IPS-20b (cell line): ENCODE measurements at regions not wholly inside any gene's neighbourhood (a gene's known extent, or its start where the extent isn't known, plus 50 kb on each side); places are given as distances from the start of the nearest gene placed in this dataset.

Source experiments
- H3K27ac ChIP-seq: one replicate; pipeline ENCODE4 v1.5.1; 2013; ENCODE audit warnings: low read length
- H3K27me3 ChIP-seq: 2 replicates; pipeline ENCODE4 v1.6.1; 2013; ENCODE audit warnings: mild to moderate bottlenecking, low read length, inconsistent platforms; ENCODE audit not compliant: insufficient read depth
- H3K36me3 ChIP-seq: 2 replicates; pipeline ENCODE4 v1.6.1; 2013; ENCODE audit warnings: low read depth, mild to moderate bottlenecking, inconsistent platforms, low read length, moderate library complexity; ENCODE audit not compliant: insufficient read depth
- H3K4me1 ChIP-seq: 2 replicates; pipeline ENCODE4 v1.6.1; 2013; ENCODE audit warnings: mild to moderate bottlenecking, control low read depth, inconsistent platforms, low read length, moderate library complexity; ENCODE audit not compliant: insufficient read depth
- H3K4me3 ChIP-seq: 2 replicates; pipeline ENCODE4 v1.5.1; 2013; ENCODE audit warnings: mild to moderate bottlenecking, low read length, inconsistent platforms
- H3K9ac ChIP-seq: 2 replicates; pipeline ENCODE4 v1.6.1; 2013; ENCODE audit warnings: low read depth, mild to moderate bottlenecking, inconsistent platforms, low read length, moderate library complexity
- H3K9me3 ChIP-seq: 2 replicates; pipeline ENCODE4 v1.6.1; 2013; ENCODE audit warnings: mild to moderate bottlenecking, low read depth, low read length, inconsistent platforms; ENCODE audit not compliant: insufficient read depth

DNA sequence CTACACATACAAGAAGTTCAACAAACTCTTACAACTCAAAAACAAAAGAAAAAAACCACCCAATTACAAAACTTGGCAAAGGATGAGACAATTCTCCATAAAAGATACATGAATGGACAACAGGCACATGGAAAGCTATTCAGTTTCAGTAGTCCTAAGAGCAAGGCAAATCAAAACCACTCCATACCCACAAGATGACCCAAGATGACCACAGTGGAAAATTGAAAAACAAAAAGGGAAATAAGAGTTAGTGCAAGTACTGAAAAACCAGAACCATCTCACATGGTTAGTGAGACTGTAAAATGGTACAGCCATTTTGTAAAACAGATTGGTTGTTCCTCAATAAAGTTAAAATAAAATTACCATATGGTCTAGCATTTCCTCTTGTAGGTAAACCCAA lies 287.1 kb upstream of the CDH9 start:
- no peaks in the 10 kb centered on the region for H3K9me3 ChIP-seq
- no peaks in the 10 kb centered on the region for H3K27me3 ChIP-seq
- H3K36me3 ChIP-seq, result no peaks in the 10 kb centered on the region
- no peak overlapping the region for H3K4me3 ChIP-seq
- no peak overlapping the region for H3K27ac ChIP-seq
- H3K4me1 ChIP-seq, result no peaks in the 10 kb centered on the region
- no peak overlapping the region for H3K9ac ChIP-seq

DNA sequence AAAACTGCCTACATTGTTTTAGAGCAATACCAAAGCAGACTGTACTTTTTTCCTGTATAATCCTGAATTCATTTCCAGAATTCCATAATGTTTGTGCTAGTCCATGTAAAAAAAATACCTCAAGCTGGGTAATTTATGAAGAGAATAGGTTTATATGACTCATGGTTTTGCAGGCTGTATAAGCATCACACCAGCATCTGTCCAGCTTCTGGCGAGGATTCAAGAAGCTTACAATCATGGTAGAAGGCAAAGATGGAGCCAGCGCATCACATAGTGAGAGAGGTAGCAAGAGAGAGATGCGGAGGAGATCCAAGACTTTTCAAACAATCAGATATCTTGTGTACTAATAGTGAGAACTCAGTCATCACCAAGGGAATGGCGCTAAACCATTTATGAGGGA lies 280.3 kb upstream of the CDH9 start:
- Histone ChIP-seq H3K27ac (no peak overlapping the region), H3K4me1 (peaks cover 24% of the 10 kb centered on the region)

DNA sequence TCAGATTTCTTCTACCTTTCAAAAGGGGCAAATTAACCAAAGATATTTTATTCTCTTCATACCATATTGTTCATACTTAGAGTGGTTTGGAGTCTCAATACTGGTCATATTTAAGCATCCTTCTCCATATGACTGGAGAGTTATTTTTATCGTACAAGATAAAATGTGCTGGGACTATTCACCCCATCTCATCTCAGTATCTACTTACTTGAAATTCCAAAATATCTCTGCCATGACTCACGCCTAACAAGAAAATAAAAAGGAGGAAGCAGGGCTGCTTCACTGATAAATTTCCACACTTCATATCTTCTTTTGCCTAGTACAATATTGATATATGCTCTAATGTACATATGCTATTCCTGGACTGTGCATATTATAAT lies 277.9 kb upstream of the CDH9 start:
- Histone ChIP-seq H3K27ac (no peak overlapping the region), H3K9me3 (no peaks in the 10 kb centered on the region), H3K9ac (no peak overlapping the region), H3K4me1 (peaks cover 36% of the 10 kb centered on the region), H3K36me3 (no peaks in the 10 kb centered on the region), H3K4me3 (peak overlapping the region; percentile 5; the same call in 1 of the 2 replicates), H3K27me3 (no peaks in the 10 kb centered on the region)

More for the DNA sequence above, 280.3 kb upstream of the CDH9 start:
- Histone ChIP-seq H3K36me3 (no peaks in the 10 kb centered on the region), H3K4me3 (no peak overlapping the region), H3K9ac (no peak overlapping the region), H3K27me3 (no peaks in the 10 kb centered on the region), H3K9me3 (no peaks in the 10 kb centered on the region)

DNA sequence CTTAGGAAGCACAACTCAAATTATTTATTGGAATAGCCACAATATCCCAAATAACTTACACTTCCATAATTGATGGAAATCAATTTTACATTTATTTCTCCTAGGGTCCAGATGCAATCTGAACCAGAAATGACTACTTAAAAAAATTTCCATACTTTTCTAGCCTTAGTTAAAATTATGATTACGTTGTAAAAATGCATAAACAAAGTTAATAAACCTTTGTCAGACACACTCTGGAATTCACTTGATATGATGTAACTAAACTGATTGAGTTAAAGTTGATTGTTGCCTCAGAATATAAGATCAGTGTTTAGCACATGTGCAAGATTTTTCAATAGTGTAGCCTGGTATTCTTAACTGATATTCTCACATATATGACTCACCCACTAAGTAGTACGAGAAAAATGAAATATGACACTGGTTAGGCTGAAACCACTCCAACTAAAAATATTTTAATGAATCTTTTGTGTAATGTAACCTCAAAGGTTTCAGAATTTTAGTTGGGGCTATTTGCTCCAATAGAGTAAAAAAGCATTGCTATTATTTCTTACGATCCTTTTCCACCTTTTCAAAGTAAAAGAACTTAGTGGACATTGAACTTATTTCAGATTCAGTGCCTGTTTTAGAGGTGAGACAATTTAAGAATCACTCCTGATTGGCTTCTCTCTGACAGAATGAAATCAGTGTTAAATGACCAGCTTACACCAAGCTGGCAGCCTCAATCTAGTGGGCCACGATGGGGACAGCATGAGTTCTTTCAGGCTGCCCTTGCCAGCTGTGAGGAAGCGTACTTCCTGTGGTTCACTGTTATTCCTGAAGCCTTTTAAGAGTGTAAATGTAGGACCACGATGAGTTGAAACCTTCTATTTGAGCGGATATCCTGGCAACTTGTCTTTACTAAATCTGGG lies 277.2 kb upstream of the CDH9 start:
- Histone ChIP-seq H3K27me3 (no peaks in the 10 kb centered on the region), H3K4me1 (peaks cover 41% of the 10 kb centered on the region), H3K9ac (no peak overlapping the region), H3K9me3 (no peaks in the 10 kb centered on the region), H3K27ac (no peak overlapping the region), H3K36me3 (no peaks in the 10 kb centered on the region), H3K4me3 (peak overlapping the region; percentile 5; the same call in 1 of the 2 replicates)

DNA sequence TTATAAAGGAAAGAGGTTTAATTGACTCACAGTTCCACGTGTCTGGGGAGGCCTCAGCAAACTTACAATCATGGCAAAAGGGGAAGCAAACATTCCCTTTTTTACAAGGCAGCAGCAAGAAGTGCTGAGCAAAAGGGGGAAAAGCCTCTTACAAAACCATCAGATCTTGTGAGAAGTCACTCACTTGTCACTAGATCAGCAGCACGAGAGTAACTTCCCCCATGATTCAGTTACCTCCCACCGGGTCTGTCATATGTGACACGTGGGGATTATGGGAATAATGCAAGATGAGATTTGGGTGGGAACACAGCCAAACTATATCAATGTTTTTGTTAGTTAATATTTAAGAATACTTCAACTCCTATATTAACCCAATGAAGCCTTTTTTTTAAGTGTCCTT lies 275.2 kb upstream of the CDH9 start:
- H3K36me3 ChIP-seq, result no peaks in the 10 kb centered on the region

DNA sequence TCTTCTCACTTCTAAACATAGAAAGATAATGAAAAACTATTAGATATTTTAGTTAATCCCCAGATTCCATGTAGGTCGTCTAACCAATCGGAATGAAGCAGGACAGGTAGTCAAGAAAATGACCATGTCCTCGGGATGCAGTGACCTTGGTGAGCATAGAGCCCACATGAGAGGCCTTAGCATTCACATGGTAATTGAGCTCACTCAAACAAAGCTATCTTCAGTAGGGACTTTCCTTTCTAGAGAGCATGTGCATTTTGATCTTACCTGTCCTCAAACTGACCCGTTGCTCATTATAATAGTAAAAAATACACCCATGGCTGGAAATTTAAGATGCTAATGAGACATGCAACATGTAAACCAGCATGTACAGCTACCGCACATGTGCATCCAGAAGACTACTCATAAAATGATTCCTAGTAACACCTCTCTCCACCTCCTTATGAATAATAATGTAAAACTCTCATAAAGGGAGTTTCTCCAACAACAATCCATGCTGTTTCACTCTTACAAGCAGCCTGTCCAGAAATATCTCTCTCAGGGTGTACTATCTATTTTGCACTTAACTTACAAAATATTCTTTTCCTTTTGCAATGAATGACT lies 274.0 kb upstream of the CDH9 start:
- H3K4me1 ChIP-seq, result peaks cover 37% of the 10 kb centered on the region
- no peak overlapping the region for H3K4me3 ChIP-seq

More for the DNA sequence above, 275.2 kb upstream of the CDH9 start:
- Histone ChIP-seq H3K27ac (no peak overlapping the region), H3K27me3 (no peaks in the 10 kb centered on the region), H3K9me3 (no peaks in the 10 kb centered on the region), H3K4me3 (no peak overlapping the region), H3K9ac (no peak overlapping the region), H3K4me1 (peaks cover 41% of the 10 kb centered on the region)

DNA sequence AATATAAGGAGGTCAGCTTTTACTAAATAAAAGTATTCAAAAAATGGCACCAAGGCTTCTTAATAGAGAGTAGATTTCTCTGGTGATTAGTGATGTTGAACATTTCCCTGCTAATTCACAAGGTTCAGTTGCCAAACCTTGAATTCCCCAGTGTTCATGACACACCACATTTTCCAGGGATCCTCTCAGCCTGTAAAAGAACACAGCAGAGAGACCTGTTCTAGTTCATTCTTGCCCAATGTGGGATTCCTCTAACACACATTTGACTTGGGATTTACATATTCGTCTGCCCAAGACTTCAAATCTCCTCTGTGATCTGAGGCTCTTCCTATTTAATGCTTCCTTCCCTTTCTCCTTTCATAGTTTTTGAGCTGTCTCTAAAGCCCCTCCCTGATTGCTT lies 273.2 kb upstream of the CDH9 start:
- H3K4me1 ChIP-seq, result peaks cover 35% of the 10 kb centered on the region

More for the DNA sequence above, 274.0 kb upstream of the CDH9 start:
- H3K36me3 ChIP-seq, result no peaks in the 10 kb centered on the region
- H3K9ac ChIP-seq, result no peak overlapping the region
- H3K27me3 ChIP-seq, result no peaks in the 10 kb centered on the region
- no peak overlapping the region for H3K27ac ChIP-seq
- H3K9me3 ChIP-seq, result no peaks in the 10 kb centered on the region

DNA sequence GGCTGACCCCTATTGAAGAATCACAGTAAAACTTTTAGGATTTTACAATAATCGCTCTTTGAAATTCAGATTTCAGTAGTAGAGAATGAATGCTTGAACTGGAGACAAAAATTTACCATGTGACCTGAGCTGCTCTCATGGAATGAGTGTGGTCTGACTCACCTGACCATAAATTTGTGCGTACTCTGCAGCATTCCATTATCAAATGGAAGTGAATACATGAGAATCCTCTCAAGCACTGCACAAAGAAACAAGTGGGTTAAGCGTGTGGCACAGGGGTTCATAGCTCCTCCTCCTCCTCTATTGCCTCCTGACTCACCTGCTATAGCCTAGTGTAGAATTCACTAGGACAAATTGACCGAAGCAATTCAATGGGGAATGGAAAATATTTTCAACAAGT lies 269.8 kb upstream of the CDH9 start:
- H3K9ac ChIP-seq, result no peak overlapping the region
- H3K36me3 ChIP-seq, result no peaks in the 10 kb centered on the region
- no peak overlapping the region for H3K27ac ChIP-seq
- no peaks in the 10 kb centered on the region for H3K27me3 ChIP-seq
- H3K9me3 ChIP-seq, result no peaks in the 10 kb centered on the region
- H3K4me1 ChIP-seq, result peaks cover 17% of the 10 kb centered on the region; the same call in 1 of the 2 replicates
- no peak overlapping the region for H3K4me3 ChIP-seq

More for the DNA sequence above, 273.2 kb upstream of the CDH9 start:
- no peaks in the 10 kb centered on the region for H3K9me3 ChIP-seq
- no peak overlapping the region for H3K9ac ChIP-seq
- H3K4me3 ChIP-seq, result no peak overlapping the region
- no peaks in the 10 kb centered on the region for H3K36me3 ChIP-seq
- no peaks in the 10 kb centered on the region for H3K27me3 ChIP-seq
- H3K27ac ChIP-seq, result no peak overlapping the region

DNA sequence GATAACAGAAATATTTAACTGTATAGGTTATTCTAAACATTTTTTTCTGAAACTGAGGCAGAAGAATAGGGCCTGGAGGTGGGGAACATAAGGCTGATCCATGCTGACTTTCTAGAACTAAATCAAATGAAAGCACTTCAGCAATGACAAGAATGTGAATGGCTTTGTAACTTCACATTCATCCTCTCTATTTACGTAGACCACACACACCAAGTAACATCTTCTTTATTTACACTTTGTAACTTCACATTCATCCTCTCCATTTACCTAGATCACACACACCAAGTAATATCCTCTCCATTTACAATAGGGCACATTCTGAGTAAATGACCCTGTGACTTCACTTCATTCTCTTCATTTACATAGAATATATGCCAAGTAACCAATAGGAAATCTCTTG lies 251.8 kb upstream of the CDH9 start:
- H3K4me1 ChIP-seq, result no peaks in the 10 kb centered on the region
- no peak overlapping the region for H3K27ac ChIP-seq
- H3K4me3 ChIP-seq, result no peak overlapping the region
- H3K36me3 ChIP-seq, result no peaks in the 10 kb centered on the region
- peaks cover 13% of the 10 kb centered on the region for H3K9me3 ChIP-seq
- H3K27me3 ChIP-seq, result no peaks in the 10 kb centered on the region
- H3K9ac ChIP-seq, result no peak overlapping the region

DNA sequence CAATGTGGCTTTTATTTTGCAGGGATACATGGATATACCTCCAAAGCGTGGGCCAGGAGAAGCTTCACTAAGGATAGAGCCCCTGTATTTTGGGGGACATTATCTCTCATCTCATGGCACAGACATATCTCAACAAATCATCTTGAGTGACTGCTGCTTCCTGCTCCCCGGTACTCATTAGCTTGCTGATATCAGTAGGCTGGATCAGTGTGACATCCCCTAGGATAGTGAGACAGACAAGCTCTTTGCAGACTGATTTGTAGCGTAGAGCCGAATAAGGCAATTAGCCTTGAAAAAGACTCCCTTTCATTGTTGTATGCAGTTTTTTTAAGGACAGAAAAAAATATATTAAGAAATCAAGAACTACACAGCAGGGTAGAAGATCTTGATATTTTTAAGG lies 237.7 kb upstream of the CDH9 start:
- no peaks in the 10 kb centered on the region for H3K36me3 ChIP-seq
- H3K9me3 ChIP-seq, result no peaks in the 10 kb centered on the region
- H3K27ac ChIP-seq, result no peak overlapping the region
- H3K27me3 ChIP-seq, result no peaks in the 10 kb centered on the region
- H3K4me3 ChIP-seq, result no peak overlapping the region
- H3K9ac ChIP-seq, result no peak overlapping the region
- H3K4me1 ChIP-seq, result no peaks in the 10 kb centered on the region

DNA sequence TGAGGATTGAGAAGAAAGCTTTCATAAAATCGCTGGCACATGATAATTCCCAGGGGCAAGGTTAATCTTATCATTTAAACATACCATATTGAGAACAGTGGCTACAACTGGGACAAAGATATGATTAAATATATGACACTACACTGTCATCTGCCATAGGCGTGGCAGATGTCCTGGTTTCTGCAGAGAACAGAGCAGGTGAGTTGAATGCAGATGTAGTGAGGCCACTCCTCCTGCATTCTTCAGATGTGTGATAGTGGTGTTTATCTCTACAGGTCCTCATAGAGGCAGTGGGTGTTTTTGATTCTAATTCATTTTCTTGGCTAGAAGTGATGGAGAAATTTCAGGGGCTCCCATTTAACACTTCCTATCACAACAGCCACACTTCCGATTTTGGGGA lies 237.0 kb upstream of the CDH9 start:
- Histone ChIP-seq H3K9ac (no peak overlapping the region), H3K4me1 (no peaks in the 10 kb centered on the region)

DNA sequence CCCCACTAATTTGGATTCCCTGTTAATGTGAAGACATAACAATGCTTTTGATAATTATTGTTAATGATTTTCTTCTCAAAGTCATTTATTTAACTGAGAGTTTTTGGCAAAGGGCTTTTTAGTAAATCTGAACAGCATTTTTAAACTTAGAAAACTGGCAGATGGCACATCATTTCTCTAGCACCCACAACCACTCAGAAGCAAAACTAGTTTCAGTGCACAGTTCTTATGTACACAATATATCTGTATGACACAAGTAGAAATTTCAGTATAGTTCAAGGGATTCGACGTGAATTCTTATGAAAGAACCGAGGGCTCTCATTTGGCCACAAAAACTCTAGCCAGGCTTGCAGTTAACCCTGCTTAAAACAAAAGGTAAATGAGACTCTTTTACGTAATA lies 231.4 kb upstream of the CDH9 start:
- Histone ChIP-seq H3K27me3 (no peaks in the 10 kb centered on the region), H3K4me3 (no peak overlapping the region), H3K9me3 (no peaks in the 10 kb centered on the region; the same call in 1 of the 2 replicates), H3K36me3 (no peaks in the 10 kb centered on the region), H3K9ac (no peak overlapping the region), H3K4me1 (no peaks in the 10 kb centered on the region), H3K27ac (no peak overlapping the region)

More for the DNA sequence above, 237.0 kb upstream of the CDH9 start:
- Histone ChIP-seq H3K27ac (no peak overlapping the region), H3K27me3 (no peaks in the 10 kb centered on the region), H3K4me3 (no peak overlapping the region), H3K9me3 (no peaks in the 10 kb centered on the region), H3K36me3 (no peaks in the 10 kb centered on the region)
